SKM-1 treated with dmso at 0.1 percent for 144 hours (cell line): ENCODE measurements at regions not wholly inside any gene's neighbourhood (a gene's known extent, or its start where the extent isn't known, plus 50 kb on each side); places are given as distances from the start of the nearest gene placed in this dataset.
"Not testable (repeated sequence)": the region's sequence is repeated elsewhere in the genome, so short reads cannot be mapped to it uniquely, and the experiment has no call there.

Source experiments
- DNase-seq: peaks from one replicate; lab custom pipeline; 2025; ENCODE audit not compliant: unreplicated experiment; lab: John Stamatoyannopoulos, UW

GRCh38 chr12:131272283-131272814 is 318.6 kb downstream of the ADGRD1 start:
- DNase-seq = not testable (repeated sequence)

- DNase-seq = no peak
Measured at GRCh38 chr12:131273291-131273845, 319.7 kb downstream of the ADGRD1 start.

- no peak for DNase-seq
Measured at GRCh38 chr12:131274061-131274460, 320.4 kb downstream of the ADGRD1 start.

- DNase-seq = no peak
Measured at GRCh38 chr12:131274906-131275305, 321.2 kb downstream of the ADGRD1 start.

GRCh38 chr12:131275824-131276223 is 322.1 kb downstream of the ADGRD1 start:
- DNase-seq = no peak

- DNase-seq = no peak
Measured at GRCh38 chr12:131276501-131277185, 322.9 kb downstream of the ADGRD1 start.

GRCh38 chr12:131277186-131278091 is 323.7 kb downstream of the ADGRD1 start:
- not testable (repeated sequence) for DNase-seq

- DNase-seq = not testable (repeated sequence)
Measured at GRCh38 chr12:131278451-131279115, 324.9 kb downstream of the ADGRD1 start.

GRCh38 chr12:131279281-131279921 is 325.7 kb downstream of the ADGRD1 start:
- DNase-seq = no peak

GRCh38 chr12:131280426-131280825 is 326.7 kb downstream of the ADGRD1 start:
- DNase-seq = no peak

GRCh38 chr12:131281016-131281415 is 327.3 kb downstream of the ADGRD1 start:
- DNase-seq = no peak

- DNase-seq = no peak
Measured at GRCh38 chr12:131282292-131283080, 328.8 kb downstream of the ADGRD1 start.

- no peak for DNase-seq
Measured at GRCh38 chr12:131283191-131283861, 329.6 kb downstream of the ADGRD1 start.

GRCh38 chr12:131283862-131284825 is 330.4 kb downstream of the ADGRD1 start:
- DNase-seq = not testable (repeated sequence)

GRCh38 chr12:131284954-131285904 is 331.5 kb downstream of the ADGRD1 start:
- not testable (repeated sequence) for DNase-seq

GRCh38 chr12:131285905-131286295 is 332.2 kb downstream of the ADGRD1 start:
- DNase-seq = not testable (repeated sequence)

- DNase-seq = not testable (repeated sequence)
Measured at GRCh38 chr12:131286301-131286700, 332.6 kb downstream of the ADGRD1 start.
